ENCODE measurements at regions not wholly inside any gene's neighbourhood (a gene's known extent, or its start where the extent isn't known, plus 50 kb on each side); places are given as distances from the start of the nearest gene placed in this dataset.

DNA sequence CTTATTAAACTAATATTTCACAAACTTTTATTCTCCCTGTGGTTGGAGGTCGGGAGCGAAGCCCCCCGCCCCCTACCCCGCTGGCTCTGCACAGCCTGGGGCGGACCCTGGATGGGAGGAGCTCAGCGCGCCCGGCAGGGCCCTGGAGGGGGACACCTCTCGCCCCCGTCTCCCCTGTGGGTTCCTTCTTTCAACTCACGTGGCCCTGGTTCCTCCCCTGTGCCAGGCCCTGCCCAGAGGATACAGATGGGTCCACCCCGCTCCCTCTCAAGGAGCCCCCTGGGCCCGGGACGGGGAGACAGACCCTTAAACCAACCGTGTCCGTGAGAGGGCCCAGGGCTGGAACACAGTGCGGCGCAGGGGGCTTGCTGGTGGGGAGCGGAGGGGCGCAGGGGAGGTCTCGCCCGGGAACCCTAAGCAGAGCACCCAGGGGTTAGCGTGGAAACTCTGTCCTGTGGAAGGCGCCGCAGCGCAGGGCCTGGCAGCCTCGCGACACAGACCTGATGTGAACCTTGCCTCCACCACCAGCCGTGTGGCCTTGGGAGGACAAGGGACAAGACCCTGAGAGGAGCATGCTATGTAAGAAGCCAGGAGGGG lies 103.7 kb upstream of the MVB12B start:
- DNase-seq (ENCODE audit: low read depth, low spot score) = no peak
- H3K27me3 ChIP-seq (ENCODE audit: insufficient read depth, insufficient read length) = peaks cover 9% of the 10 kb centered on the region
- H3K9me3 ChIP-seq (ENCODE audit: insufficient read depth, low read length) = peaks cover 15% of the 10 kb centered on the region
- H3K4me3 ChIP-seq (ENCODE audit: insufficient read length, low read depth) = no peak overlapping the region
- TF ChIP-seq YY1 (IDR thresholded peaks at IDR 0.05; ENCODE audit: insufficient read depth, insufficient read length) = no peak
- no peak for TF ChIP-seq ZNF274 (IDR thresholded peaks at IDR 0.05; ENCODE audit: low read depth, low read length)
- TF ChIP-seq SUZ12 (IDR thresholded peaks at IDR 0.05; ENCODE audit: extremely low read depth, insufficient read depth, insufficient read length) = no peak
- H3K9ac ChIP-seq (ENCODE audit: insufficient read length, low read depth) = no peak overlapping the region
- no peaks in the 10 kb centered on the region for H3K4me1 ChIP-seq (ENCODE audit: insufficient read depth, insufficient read length)
- H3K36me3 ChIP-seq (ENCODE audit: insufficient read depth, insufficient read length, low read length) = no peaks in the 10 kb centered on the region

DNA sequence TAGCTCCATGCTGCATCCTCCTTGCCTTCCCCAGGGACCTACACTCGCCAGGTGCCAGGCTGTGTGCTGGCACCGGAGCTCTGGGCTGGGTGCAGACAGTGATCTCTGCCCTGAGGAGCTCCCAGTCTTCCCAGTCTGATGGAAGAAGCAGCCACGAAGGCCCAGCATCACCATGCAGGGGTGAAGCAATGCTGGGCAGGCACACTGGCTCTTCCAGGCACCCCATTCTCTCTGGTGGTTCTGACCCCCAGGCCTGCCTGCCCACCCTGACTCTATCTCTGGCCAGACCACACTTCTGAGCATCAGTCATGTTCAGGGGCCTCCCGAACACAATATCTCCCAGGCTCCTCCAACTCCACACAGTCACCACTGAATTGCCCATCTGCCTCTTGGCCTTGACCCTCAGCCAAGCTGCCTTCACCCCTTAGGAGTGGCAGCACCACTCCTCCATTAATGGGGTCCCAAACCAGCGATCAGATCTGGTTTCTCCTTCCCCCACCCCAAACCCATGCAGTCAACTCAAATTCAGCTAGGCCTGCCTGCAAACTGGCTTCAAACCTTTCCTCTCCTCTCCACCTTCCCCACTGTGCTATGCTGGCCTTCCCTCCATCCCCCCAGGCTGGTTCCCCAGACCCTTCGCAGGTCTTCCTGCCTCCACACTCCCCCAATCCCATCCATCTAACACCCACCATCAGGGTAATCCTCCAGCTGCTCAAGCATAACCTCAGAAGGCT lies 102.7 kb upstream of the MVB12B start:
- Histone ChIP-seq H3K36me3 (ENCODE audit: insufficient read depth, insufficient read length, low read length) (no peaks in the 10 kb centered on the region), H3K9ac (ENCODE audit: insufficient read length, low read depth) (no peak overlapping the region), H3K4me1 (ENCODE audit: insufficient read depth, insufficient read length) (peaks cover 2% of the 10 kb centered on the region), H3K27me3 (ENCODE audit: insufficient read depth, insufficient read length) (peaks cover 18% of the 10 kb centered on the region), H3K9me3 (ENCODE audit: insufficient read depth, low read length) (peaks cover 15% of the 10 kb centered on the region), H3K4me3 (ENCODE audit: insufficient read length, low read depth) (no peak overlapping the region)
- TF ChIP-seq YY1 (IDR thresholded peaks at IDR 0.05; ENCODE audit: insufficient read depth, insufficient read length) = no peak
- TF ChIP-seq ZNF274 (IDR thresholded peaks at IDR 0.05; ENCODE audit: low read depth, low read length) = no peak
- no peak for TF ChIP-seq SUZ12 (IDR thresholded peaks at IDR 0.05; ENCODE audit: extremely low read depth, insufficient read depth, insufficient read length)
- DNase-seq (ENCODE audit: low read depth, low spot score) = no peak

DNA sequence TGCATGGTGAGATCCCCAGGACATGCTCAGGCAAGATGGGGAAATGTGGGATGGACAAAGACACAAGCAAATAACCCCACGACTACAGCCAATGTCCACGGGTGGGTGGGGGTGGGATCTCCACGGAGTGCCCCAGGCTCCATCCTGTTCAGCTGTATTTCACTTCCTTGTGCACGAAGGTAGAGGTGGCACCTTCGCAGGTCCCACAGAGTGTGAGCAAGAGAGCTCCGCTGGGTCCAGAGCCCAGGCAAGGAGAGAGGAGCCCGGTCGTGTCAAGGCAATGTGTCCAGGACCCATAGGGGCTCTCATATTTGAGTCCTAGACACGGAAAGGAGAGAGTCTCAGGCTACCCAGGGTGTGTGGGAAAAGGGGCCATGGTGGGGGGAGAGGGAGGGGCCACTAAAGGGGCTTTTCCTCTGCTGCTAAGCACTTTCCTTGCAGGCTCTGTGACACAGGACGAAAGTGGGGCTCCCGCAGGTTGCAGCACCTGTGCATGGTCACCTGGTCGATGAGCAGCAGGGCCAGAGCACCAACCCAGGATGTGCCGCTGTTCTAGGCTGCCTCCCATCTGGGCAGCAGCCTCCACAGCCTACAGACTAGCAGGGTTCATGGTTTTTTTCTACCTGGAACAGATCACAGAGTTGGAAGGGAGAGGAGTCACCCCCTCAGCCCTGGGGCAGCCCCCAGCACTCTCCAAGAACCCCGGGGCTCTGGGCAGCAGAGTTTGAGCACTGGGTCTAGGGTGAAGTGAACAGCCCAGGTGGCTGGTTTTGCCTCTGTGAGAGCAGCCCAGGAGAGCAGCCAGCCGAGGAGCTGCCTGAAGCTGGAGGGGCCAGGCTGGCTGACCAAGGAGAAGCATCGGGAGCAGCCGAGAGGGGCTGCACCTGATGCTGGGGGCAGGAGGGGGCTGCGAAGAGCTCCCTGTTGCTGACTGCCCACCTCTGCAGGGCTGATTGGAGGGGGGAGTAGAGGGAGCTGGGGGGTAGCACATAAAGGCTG lies 100.7 kb upstream of the MVB12B start:
- no peaks in the 10 kb centered on the region for H3K36me3 ChIP-seq (ENCODE audit: insufficient read depth, insufficient read length, low read length)
- H3K27me3 ChIP-seq (ENCODE audit: insufficient read depth, insufficient read length) = peaks cover 18% of the 10 kb centered on the region
- H3K4me1 ChIP-seq (ENCODE audit: insufficient read depth, insufficient read length) = peaks cover 2% of the 10 kb centered on the region
- peaks cover 9% of the 10 kb centered on the region for H3K9me3 ChIP-seq (ENCODE audit: insufficient read depth, low read length)
- no peak overlapping the region for H3K4me3 ChIP-seq (ENCODE audit: insufficient read length, low read depth)
- no peak for TF ChIP-seq SUZ12 (IDR thresholded peaks at IDR 0.05; ENCODE audit: extremely low read depth, insufficient read depth, insufficient read length)
- no peak for TF ChIP-seq ZNF274 (IDR thresholded peaks at IDR 0.05; ENCODE audit: low read depth, low read length)
- TF ChIP-seq YY1 (IDR thresholded peaks at IDR 0.05; ENCODE audit: insufficient read depth, insufficient read length) = no peak
- no peak for DNase-seq (ENCODE audit: low read depth, low spot score)
- H3K9ac ChIP-seq (ENCODE audit: insufficient read length, low read depth) = no peak overlapping the region

DNA sequence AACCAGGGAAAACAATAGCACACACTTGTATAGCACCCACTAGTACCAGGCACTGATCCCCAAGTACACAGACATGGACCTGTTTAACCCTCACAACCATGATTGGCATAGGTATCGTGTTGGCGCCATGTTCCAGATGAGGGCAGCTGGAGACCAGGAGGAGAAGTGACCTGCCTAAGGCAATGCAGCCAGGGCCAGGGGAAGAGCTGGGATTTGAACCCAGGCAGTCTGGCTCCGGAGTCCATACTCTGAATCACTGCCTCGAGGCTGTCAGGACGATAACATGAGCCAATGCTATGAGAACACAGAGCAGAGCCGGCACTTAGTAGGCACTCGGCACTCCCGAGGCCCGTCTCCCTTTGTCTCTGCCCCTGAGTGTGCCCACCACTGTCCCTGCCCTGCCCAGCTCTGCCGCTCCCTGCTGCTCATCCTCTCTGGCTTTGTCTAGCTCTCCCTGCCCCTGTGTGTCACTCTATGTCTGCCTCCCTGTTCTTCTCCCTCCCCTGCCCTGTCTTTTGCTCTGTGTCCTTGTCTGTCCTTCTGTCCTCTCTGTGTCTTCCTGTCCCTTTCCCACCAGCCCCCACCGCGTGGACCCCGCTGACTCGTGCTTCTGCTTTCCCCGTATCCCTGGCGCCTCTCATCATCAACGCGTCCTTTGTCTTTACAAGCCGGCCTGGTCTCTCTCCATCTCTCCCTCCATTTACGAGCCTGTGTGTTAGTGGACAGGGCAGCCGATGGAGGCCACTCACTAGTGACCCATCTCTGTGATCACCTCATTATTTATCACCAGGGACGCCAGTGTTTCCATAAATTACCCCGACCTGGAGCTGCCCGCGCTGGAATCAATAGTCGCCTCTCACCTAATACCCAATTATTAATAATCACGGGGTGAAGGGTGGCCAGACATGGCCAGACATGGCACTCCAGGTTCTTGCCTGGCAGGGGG lies 99.4 kb upstream of the MVB12B start:
- Histone ChIP-seq H3K9me3 (ENCODE audit: insufficient read depth, low read length) (no peaks in the 10 kb centered on the region), H3K4me3 (ENCODE audit: insufficient read length, low read depth) (no peak overlapping the region), H3K4me1 (ENCODE audit: insufficient read depth, insufficient read length) (peaks cover 2% of the 10 kb centered on the region), H3K27me3 (ENCODE audit: insufficient read depth, insufficient read length) (peaks cover 18% of the 10 kb centered on the region), H3K9ac (ENCODE audit: insufficient read length, low read depth) (no peak overlapping the region), H3K36me3 (ENCODE audit: insufficient read depth, insufficient read length, low read length) (no peaks in the 10 kb centered on the region)
- TF ChIP-seq YY1 (IDR thresholded peaks at IDR 0.05; ENCODE audit: insufficient read depth, insufficient read length) (no peak), SUZ12 (IDR thresholded peaks at IDR 0.05; ENCODE audit: extremely low read depth, insufficient read depth, insufficient read length) (no peak), ZNF274 (IDR thresholded peaks at IDR 0.05; ENCODE audit: low read depth, low read length) (no peak)
- DNase-seq (ENCODE audit: low read depth, low spot score) = no peak

DNA sequence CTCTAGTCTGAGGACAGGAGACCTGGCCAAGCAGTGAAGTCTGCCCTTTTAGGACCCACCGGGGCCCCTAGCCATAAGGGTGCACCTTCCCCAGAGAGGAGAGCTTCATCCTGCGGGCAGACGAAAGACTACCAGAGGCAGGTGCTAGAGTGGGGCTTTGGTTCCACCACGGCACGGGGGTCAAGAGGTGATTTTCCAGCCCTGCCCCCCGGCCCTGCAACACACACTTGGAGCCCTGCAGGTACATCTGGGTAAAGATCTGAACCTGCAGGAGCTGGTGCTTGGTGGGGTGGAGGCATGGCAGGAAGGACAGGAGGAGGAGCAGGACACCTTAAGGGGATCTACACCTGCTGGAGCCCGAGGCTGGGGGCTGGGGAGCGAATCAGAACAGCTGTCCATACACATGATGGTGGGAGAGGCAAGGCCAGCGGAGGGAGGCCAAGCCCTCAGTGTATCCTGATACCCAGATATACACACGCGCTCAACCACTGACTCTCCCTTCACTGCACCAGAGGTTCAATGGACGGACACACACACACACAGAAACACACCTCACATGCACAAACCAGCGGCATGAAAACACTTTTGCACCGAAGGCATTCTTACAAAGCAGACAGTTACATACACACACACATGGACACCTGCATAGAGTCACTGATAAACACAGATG lies 98.4 kb upstream of the MVB12B start:
- H3K9ac ChIP-seq (ENCODE audit: insufficient read length, low read depth) = no peak overlapping the region
- DNase-seq (ENCODE audit: low read depth, low spot score) = no peak

More for the DNA sequence above, 98.4 kb upstream of the MVB12B start:
- no peaks in the 10 kb centered on the region for H3K36me3 ChIP-seq (ENCODE audit: insufficient read depth, insufficient read length, low read length)
- H3K27me3 ChIP-seq (ENCODE audit: insufficient read depth, insufficient read length) = peaks cover 18% of the 10 kb centered on the region
- H3K9me3 ChIP-seq (ENCODE audit: insufficient read depth, low read length) = no peaks in the 10 kb centered on the region; the same call in 1 of the 2 replicates
- TF ChIP-seq YY1 (IDR thresholded peaks at IDR 0.05; ENCODE audit: insufficient read depth, insufficient read length) (no peak), ZNF274 (IDR thresholded peaks at IDR 0.05; ENCODE audit: low read depth, low read length) (no peak), SUZ12 (IDR thresholded peaks at IDR 0.05; ENCODE audit: extremely low read depth, insufficient read depth, insufficient read length) (no peak)
- peaks cover 2% of the 10 kb centered on the region for H3K4me1 ChIP-seq (ENCODE audit: insufficient read depth, insufficient read length)
- no peak overlapping the region for H3K4me3 ChIP-seq (ENCODE audit: insufficient read length, low read depth)

All from NT2/D1 (cell line).